GM20431 (cell line): ENCODE measurements at regions not wholly inside any gene's neighbourhood (a gene's known extent, or its start where the extent isn't known, plus 50 kb on each side); places are given as distances from the start of the nearest gene placed in this dataset.

ENCODE experiments used
- in situ Hi-C: fragments of 300-500 bp; cut with MseI, MboI; formaldehyde crosslinking; loops from one replicate; pipeline ENCODE4 v1.15.0; 2020; ENCODE audit warnings: low sequenced_read_pairs; ENCODE audit not compliant: unreplicated experiment

- in situ Hi-C loops: no loop called here
These were observed 229.8 kb upstream of the SASH1 start for GRCh38 chr6:148112851-148113319.

- in situ Hi-C loops: no loop called here
These were observed 226.6 kb upstream of the SASH1 start for GRCh38 chr6:148116001-148116400.

- in situ Hi-C loops: no loop called here
These were observed 224.4 kb upstream of the SASH1 start for GRCh38 chr6:148118244-148118643.

- in situ Hi-C loops: no loop called here
These were observed 214.5 kb upstream of the SASH1 start for GRCh38 chr6:148128014-148128730.

GRCh38 chr6:148134592-148134991 is 208.0 kb upstream of the SASH1 start:
- in situ Hi-C loops: no loop called here

- in situ Hi-C loops: no loop called here
These were observed 206.1 kb upstream of the SASH1 start for GRCh38 chr6:148136586-148136985.

- in situ Hi-C loops: no loop called here
These were observed 205.0 kb upstream of the SASH1 start for GRCh38 chr6:148137652-148138051.

- in situ Hi-C loops: no loop called here
These were observed 204.1 kb upstream of the SASH1 start for GRCh38 chr6:148138573-148138972.

GRCh38 chr6:148140772-148141557 is 201.7 kb upstream of the SASH1 start:
- in situ Hi-C loops: no loop called here

GRCh38 chr6:148142821-148143220 is 199.8 kb upstream of the SASH1 start:
- in situ Hi-C loops: no loop called here

GRCh38 chr6:148143771-148144170 is 198.9 kb upstream of the SASH1 start:
- in situ Hi-C loops: no loop called here

- in situ Hi-C loops: no loop called here
These were observed 197.6 kb upstream of the SASH1 start for GRCh38 chr6:148144917-148145521.

GRCh38 chr6:148146717-148147462 is 195.7 kb upstream of the SASH1 start:
- in situ Hi-C loops: no loop called here

- in situ Hi-C loops: no loop called here
These were observed 195.2 kb upstream of the SASH1 start for GRCh38 chr6:148147463-148147830.

GRCh38 chr6:148151896-148152643 is 190.6 kb upstream of the SASH1 start:
- in situ Hi-C loops: loop anchor here (25.0 kb wide), 1 partner anchor 640 kb away; the partner anchor contains the start of gene SAMD5

- in situ Hi-C loops: loop anchor here (25.0 kb wide), 1 partner anchor 642 kb away; the partner anchor contains the start of gene SAMD5
These were observed 188.0 kb upstream of the SASH1 start for GRCh38 chr6:148154668-148155067.

- in situ Hi-C loops: loop anchor here (25.0 kb wide), 1 partner anchor 643 kb away; the partner anchor contains the start of gene SAMD5
These were observed 187.3 kb upstream of the SASH1 start for GRCh38 chr6:148155293-148155692.

- in situ Hi-C loops: loop anchor here (25.0 kb wide), 1 partner anchor 646 kb away; the partner anchor contains the start of gene SAMD5
These were observed 184.8 kb upstream of the SASH1 start for GRCh38 chr6:148157841-148158240.

- in situ Hi-C loops: loop anchor here (25.0 kb wide), 1 partner anchor 652 kb away; the partner anchor contains the start of gene SAMD5
These were observed 178.0 kb upstream of the SASH1 start for GRCh38 chr6:148164645-148165044.
